CD14-positive monocyte (primary cell): ENCODE measurements at regions not wholly inside any gene's neighbourhood (a gene's known extent, or its start where the extent isn't known, plus 50 kb on each side); places are given as distances from the start of the nearest gene placed in this dataset.

Experiments
- DNase-seq, 3 donors: peaks; one replicate each; pipeline ENCODE4 v3.0.0-alpha.2; 2011 to 2022
- H2AFZ ChIP-seq: 2 replicates; pipeline ENCODE4 v1.6.0; 2012; ENCODE audit warnings: mild to moderate bottlenecking, low read depth, low read length, inconsistent platforms; ENCODE audit not compliant: insufficient read depth, poor library complexity, severe bottlenecking
- H3K27ac ChIP-seq, 2 donors: 1 replicate in 1 of 2; 2 replicates in 1 of 2; pipeline ENCODE4 v1.5.1; 2012 to 2013; ENCODE audit warnings: low read length in 2 of 2, control low read depth in 1 of 2, inconsistent platforms in 1 of 2, low read depth in 1 of 2, mild to moderate bottlenecking in 1 of 2
- H3K27me3 ChIP-seq, 2 donors: one replicate each; pipeline versions ENCODE4 v1.6.0 to v1.6.1; 2011 to 2013; ENCODE audit warnings: low read length in 2 of 2; ENCODE audit not compliant: control insufficient read depth in 2 of 2, insufficient read depth in 2 of 2
- H3K36me3 ChIP-seq, 2 donors: replicated peaks in 1 of 2; 1 replicate in 1 of 2; 2 replicates in 1 of 2; pipeline versions ENCODE4 v1.5.1 to v1.6.1; 2012 to 2013; ENCODE audit warnings: low read length in 2 of 2, control low read depth in 1 of 2, inconsistent platforms in 1 of 2, mild to moderate bottlenecking in 1 of 2; ENCODE audit not compliant: insufficient read depth in 2 of 2, control insufficient read depth in 1 of 2
- H3K4me1 ChIP-seq, 2 donors: 1 replicate in 1 of 2; 2 replicates in 1 of 2; pipeline versions ENCODE4 v1.5.1 to v1.6.1; 2012 to 2013; ENCODE audit warnings: low read length in 2 of 2, control low read depth in 1 of 2, inconsistent platforms in 1 of 2, mild to moderate bottlenecking in 1 of 2, moderate library complexity in 1 of 2; ENCODE audit not compliant: insufficient read depth in 2 of 2, control insufficient read depth in 1 of 2
- H3K4me2 ChIP-seq: replicated peaks from 2 replicates; pipeline ENCODE3; 2012; ENCODE audit warnings: low read length, moderate library complexity, mild to moderate bottlenecking; ENCODE audit not compliant: poor library complexity, severe bottlenecking; ENCODE audit errors: extremely low read depth
- H3K4me3 ChIP-seq, 3 experiments: fragments of 200-600 bp in 1 of 3; sonication (generic) in 1 of 3; replicated peaks in 1 of 3; 1 replicate in 2 of 3; 2 replicates in 1 of 3; pipeline ENCODE4 v1.5.1; 2011 to 2013; ENCODE audit warnings: low read length in 3 of 3, mild to moderate bottlenecking in 3 of 3, control low read depth in 2 of 3, low read depth in 2 of 3, inconsistent platforms in 1 of 3, moderate library complexity in 1 of 3
- H3K79me2 ChIP-seq: 2 replicates; pipeline ENCODE4 v1.6.0; 2012; ENCODE audit warnings: mild to moderate bottlenecking, control low read depth, inconsistent platforms, low read length, moderate library complexity; ENCODE audit not compliant: insufficient read depth
- H3K9ac ChIP-seq: 2 replicates; pipeline ENCODE4 v1.6.0; 2017; ENCODE audit warnings: low read length, mild to moderate bottlenecking; ENCODE audit not compliant: insufficient read depth, poor library complexity, severe bottlenecking
- H3K9me3 ChIP-seq, 2 donors: replicated peaks in 1 of 2; 1 replicate in 1 of 2; 2 replicates in 1 of 2; pipeline versions ENCODE4 v1.5.1 to v1.6.1; 2012 to 2013; ENCODE audit warnings: low read length in 2 of 2, control low read depth in 1 of 2; ENCODE audit not compliant: control insufficient read depth in 1 of 2, insufficient read depth in 1 of 2
- H4K20me1 ChIP-seq: 2 replicates; pipeline ENCODE4 v1.6.0; 2012; ENCODE audit warnings: mild to moderate bottlenecking, low read length, control low read depth, moderate library complexity; ENCODE audit not compliant: insufficient read depth
- H3K27ac Mint-ChIP-seq, 7 donors: one replicate each; pipeline ENCODE4 v1.8.0; 2020; ENCODE audit warnings: mild to moderate bottlenecking in 7 of 7, mixed read lengths in 7 of 7, moderate library complexity in 6 of 7, inconsistent platforms in 2 of 7
- H3K27me3 Mint-ChIP-seq, 3 donors: one replicate each; pipeline ENCODE4 v1.8.0; 2021 to 2022; ENCODE audit warnings: low read depth in 3 of 3, mild to moderate bottlenecking in 3 of 3, mixed read lengths in 3 of 3, moderate library complexity in 3 of 3, inconsistent platforms in 1 of 3
- H3K36me3 Mint-ChIP-seq, 2 donors: one replicate each; pipeline ENCODE4 v1.8.0; 2020; ENCODE audit warnings: mixed read lengths in 2 of 2, inconsistent platforms in 1 of 2, mild to moderate bottlenecking in 1 of 2
- H3K4me1 Mint-ChIP-seq: one replicate; pipeline ENCODE4 v1.8.0; 2020; ENCODE audit warnings: mild to moderate bottlenecking, mixed read lengths
- H3K4me3 Mint-ChIP-seq, 2 donors: one replicate each; pipeline ENCODE4 v1.8.0; 2020; ENCODE audit warnings: mild to moderate bottlenecking in 2 of 2, mixed read lengths in 2 of 2, moderate library complexity in 1 of 2
- H3K9me3 Mint-ChIP-seq, 7 donors: one replicate each; pipeline ENCODE4 v1.8.0; 2020 to 2022; ENCODE audit warnings: mixed read lengths in 7 of 7, mild to moderate bottlenecking in 6 of 7, moderate library complexity in 6 of 7, inconsistent platforms in 2 of 7
- WGBS: methylation state at CpG from one replicate; pipeline ENCODE4 v1.1.5; 2013; ENCODE audit warnings: missing lambda C conversion rate; ENCODE audit not compliant: insufficient coverage; 5-methylcytosine and 5-hydroxymethylcytosine counted together
- intact Hi-C, 2 donors: fragments of 100-400 bp; cut with micrococcal nuclease; formaldehyde crosslinking; loops; one replicate each; pipeline versions ENCODE4 v1.15.0 to v1.15.1; 2023
- TF ChIP-seq, protein P1 (sequence below): fragments of 200-600 bp; IDR thresholded peaks from one replicate; pipeline ENCODE4 v1.8.0; 2022; ENCODE audit warnings: antibody characterized with exemption, mild to moderate bottlenecking

DNA sequence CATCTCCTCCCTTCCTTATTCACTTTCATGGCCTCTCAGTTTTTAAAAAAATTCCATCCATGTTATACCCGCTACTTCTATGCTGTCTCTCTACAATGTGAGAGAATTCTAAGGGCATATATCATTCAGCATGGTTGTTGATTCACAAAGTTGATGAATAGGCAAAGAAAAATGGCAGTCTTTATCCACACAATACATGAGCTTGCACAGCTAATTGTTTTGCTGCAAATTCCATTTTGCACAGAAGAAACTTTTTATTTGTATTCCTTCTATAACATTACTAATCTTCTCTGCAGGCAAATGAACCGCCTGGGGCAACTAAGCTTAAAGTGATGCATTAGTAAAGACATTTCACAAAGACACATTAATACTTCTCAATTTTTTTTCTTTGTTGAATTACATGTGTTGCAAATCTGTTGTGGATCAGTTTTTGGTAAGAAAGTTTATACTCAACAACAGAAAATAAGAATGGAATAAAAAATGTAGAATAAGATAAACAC lies 196.9 kb downstream of the LIG4 start:
- Histone ChIP-seq H3K9me3 (peaks cover 20 to 37% of the 10 kb centered on the region in 2 donors), H3K79me2 (no peaks in the 10 kb centered on the region), H3K4me3 (no peak overlapping the region), H2AFZ (no peak overlapping the region), H3K4me1 (no peaks in the 10 kb centered on the region), H3K36me3 (no peaks in the 10 kb centered on the region), H3K27ac (no peak overlapping the region), H3K9ac (no peak overlapping the region), H3K27me3 (no peaks in the 10 kb centered on the region), H3K4me2 (no peak overlapping the region), H4K20me1 (no peaks in the 10 kb centered on the region)
- Mint-ChIP-seq H3K27ac (no peak overlapping the region), H3K9me3 (peaks cover 12 to 25% (median 18%) of the 10 kb centered on the region in 7 donors), H3K4me1 (no peaks in the 10 kb centered on the region), H3K36me3 (no peaks in the 10 kb centered on the region), H3K4me3 (no peak overlapping the region), H3K27me3 (no peaks in the 10 kb centered on the region)
- no peak for DNase-seq
- WGBS, result no CpG with 5 or more reads among the region's 2 CpGs
- TF ChIP-seq, protein P1, sequence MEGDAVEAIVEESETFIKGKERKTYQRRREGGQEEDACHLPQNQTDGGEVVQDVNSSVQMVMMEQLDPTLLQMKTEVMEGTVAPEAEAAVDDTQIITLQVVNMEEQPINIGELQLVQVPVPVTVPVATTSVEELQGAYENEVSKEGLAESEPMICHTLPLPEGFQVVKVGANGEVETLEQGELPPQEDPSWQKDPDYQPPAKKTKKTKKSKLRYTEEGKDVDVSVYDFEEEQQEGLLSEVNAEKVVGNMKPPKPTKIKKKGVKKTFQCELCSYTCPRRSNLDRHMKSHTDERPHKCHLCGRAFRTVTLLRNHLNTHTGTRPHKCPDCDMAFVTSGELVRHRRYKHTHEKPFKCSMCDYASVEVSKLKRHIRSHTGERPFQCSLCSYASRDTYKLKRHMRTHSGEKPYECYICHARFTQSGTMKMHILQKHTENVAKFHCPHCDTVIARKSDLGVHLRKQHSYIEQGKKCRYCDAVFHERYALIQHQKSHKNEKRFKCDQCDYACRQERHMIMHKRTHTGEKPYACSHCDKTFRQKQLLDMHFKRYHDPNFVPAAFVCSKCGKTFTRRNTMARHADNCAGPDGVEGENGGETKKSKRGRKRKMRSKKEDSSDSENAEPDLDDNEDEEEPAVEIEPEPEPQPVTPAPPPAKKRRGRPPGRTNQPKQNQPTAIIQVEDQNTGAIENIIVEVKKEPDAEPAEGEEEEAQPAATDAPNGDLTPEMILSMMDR, result no peak
- intact Hi-C loops, result no loop called here

DNA sequence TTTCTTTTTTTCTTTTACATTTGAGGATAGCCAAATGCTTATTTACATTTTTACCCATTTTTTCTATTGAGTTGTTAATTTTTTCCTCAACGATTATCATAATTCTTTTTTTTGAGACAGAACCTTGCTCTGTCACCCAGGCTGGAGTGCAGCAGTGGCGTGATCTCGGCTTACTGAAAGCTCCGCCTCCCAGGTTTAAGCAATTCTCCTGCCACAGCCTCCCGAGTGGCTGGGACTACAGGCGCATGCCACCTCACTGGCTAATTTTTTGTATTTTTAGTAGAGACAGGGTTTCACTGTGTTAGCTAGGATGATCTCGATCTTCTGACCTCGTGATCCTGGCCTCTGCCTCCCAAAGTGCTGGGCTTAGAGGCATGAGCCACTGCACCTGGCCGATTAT lies 208.7 kb downstream of the LIG4 start:
- Histone ChIP-seq H3K9ac (no peak overlapping the region), H3K4me1 (no peaks in the 10 kb centered on the region), H4K20me1 (no peaks in the 10 kb centered on the region), H3K27me3 (no peaks in the 10 kb centered on the region), H3K4me2 (no peak overlapping the region), H3K36me3 (no peaks in the 10 kb centered on the region), H3K4me3 (no peak overlapping the region), H3K27ac (no peak overlapping the region), H3K79me2 (no peaks in the 10 kb centered on the region), H3K9me3 (peaks cover 18 to 30% of the 10 kb centered on the region in 2 donors), H2AFZ (no peak overlapping the region)
- Mint-ChIP-seq H3K4me3 (no peak overlapping the region), H3K27me3 (no peaks in the 10 kb centered on the region), H3K27ac (no peak overlapping the region), H3K4me1 (no peaks in the 10 kb centered on the region), H3K9me3 (peaks cover 5 to 22% (median 12%) of the 10 kb centered on the region in 7 donors), H3K36me3 (no peaks in the 10 kb centered on the region)
- 94% methylated on average over 3 of the region's 9 CpGs for WGBS
- no peak for DNase-seq
- intact Hi-C loops, result no loop called here
- TF ChIP-seq, protein P1, result no peak
